HG03039 (cell line): ENCODE measurements at regions not wholly inside any gene's neighbourhood (a gene's known extent, or its start where the extent isn't known, plus 50 kb on each side); places are given as distances from the start of the nearest gene placed in this dataset.

ENCODE experiments used
- ATAC-seq: cut with Tn5 transposase; IDR thresholded peaks from one replicate; pipeline ENCODE4 v1.9.1; 2021; ENCODE audit warnings: mild to moderate bottlenecking, moderate library complexity; ENCODE audit not compliant: unreplicated experiment

- no peak for ATAC-seq
Observed at GRCh38 chr10:121025731-121026130, 174.6 kb downstream of the WDR11 start.

DNA sequence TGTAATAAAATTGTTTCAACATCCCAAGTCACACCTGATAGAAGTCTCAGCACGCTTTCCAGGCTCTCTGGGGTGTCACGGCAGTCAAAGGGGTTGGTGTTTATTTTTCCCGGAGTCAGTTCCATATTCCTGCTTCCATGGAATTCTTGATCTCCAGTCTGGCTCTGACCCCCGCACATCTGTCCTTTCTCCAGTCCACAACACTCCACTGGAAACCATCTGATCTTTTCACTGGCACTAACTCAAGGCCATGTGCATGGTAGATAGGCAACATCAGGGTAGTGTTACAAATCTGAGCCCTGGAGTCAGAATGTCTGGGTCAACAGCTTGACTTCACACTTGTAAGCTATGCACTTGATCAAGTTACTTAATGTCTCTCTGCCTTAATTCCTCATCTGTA lies 176.2 kb downstream of the WDR11 start:
- ATAC-seq, result no peak

DNA sequence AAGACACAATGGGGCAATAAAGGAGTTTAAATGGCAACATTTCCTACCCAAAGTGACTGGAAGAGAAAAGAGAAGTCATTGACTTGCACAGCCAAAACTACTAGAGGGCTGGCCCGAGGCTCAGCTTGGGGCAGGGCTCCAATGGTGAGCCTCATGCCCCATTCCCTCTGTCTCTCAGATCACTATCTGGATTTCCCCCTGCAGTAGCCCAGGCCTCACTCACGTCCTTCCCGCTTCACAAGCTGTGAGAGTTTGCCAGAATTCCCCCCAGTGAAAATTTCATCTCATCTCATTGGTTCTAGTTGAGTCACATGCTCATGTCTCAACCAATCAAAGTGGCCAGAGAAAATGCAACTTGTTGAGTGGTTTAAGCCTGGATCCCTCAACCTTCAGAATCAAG lies 181.3 kb downstream of the WDR11 start:
- ATAC-seq, result no peak

GRCh38 chr10:121033366-121033765 lies 182.2 kb downstream of the WDR11 start:
- no peak for ATAC-seq

DNA sequence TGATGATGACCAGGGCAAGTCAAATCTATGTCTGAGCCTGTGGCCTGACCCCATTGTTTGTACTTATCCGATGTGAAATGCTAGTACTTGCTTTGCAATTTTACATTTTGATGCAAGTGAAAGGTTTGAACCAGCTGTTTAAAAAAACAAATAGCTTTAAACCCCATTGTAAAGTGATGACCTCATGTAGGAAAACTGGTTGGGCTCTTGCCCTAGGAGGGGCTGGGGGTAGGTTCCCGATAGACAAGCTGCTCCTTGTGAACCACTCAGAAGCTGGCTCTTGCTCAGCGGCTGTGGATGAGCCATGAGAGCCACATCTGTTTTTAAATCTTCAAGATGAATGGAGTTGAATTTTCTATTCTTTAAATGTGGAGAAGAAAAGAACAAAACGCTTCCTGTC lies 185.3 kb downstream of the WDR11 start:
- no peak for ATAC-seq

DNA sequence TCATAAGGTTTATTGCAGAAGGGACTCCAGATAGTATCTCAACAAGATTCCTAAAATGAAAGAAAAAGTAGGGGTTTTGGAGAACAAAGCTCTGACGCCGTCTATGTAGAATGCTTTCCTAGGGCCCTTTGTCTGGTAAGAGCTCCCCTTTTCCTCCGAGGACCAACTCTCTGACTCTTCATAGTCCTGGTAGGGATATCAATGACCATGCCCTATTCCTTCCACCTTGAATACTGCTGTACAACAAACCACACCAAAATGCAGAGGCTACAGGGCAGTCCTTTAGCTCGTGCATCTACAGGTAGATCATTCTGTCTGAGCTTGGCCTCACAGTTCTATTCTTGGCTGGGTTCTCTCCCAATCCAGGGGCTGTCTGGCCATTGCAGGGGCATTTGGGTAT lies 190.3 kb downstream of the WDR11 start:
- no peak for ATAC-seq

GRCh38 chr10:121041906-121042305 lies 190.7 kb downstream of the WDR11 start:
- no peak for ATAC-seq

DNA sequence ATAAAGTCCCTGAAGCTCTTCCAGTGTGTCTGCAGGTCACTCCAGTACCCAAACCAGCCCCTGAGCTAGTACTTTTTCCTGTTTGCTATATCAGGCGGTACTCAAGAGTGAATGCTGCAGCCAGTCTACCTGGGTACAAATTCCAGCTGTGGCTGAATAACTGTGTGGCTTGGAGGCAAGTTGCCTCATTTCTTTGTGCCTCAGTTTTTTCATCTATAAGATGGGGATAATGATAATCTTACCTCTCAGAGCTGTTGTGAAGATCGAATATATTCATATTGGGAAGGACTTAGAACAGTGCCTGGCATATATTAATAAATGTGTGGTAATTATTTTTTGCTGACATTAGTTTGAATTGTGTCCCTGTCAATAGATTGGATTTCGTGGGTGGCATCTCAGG lies 191.2 kb downstream of the WDR11 start:
- ATAC-seq, result no peak

GRCh38 chr10:121043124-121043849 lies 192.1 kb downstream of the WDR11 start:
- no peak for ATAC-seq

DNA sequence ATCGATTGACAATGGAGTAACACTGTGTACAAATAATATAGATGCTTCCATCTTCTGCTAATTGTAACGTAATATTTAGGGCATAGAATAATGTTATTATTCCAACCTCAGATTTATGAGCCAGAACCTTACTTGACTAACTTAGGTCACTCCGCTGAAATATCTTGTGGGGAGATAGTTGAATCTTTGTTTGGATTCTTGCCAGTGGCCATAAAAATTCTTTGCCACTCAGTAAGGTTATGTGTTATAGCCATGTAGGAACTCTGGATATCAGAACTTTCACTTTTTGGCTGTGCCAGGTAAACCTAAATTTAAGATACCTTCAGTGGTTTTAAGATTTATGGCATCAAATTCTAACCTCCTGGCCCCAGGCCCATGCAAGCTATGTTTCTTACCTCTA lies 197.6 kb downstream of the WDR11 start:
- no peak for ATAC-seq

DNA sequence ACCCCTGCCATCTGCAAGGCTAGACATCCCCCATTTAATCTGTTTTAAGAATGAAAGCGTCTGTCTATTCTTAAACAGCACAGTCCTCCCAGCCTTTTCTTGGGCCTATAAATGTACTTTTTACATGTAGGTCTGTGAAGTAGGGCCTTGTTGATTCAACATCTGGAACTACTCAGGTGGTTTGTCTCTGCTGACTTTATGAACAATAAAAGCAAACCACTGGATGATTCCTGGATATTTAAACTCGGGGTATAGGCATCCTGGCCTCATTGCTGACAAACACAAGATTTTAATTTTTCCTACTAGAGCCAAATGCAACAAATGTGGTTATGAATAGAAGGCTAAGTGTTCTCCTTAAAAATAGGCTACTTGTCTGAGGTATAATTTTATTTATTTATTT lies 198.3 kb downstream of the WDR11 start:
- ATAC-seq, result no peak

- no peak for ATAC-seq
Observed at GRCh38 chr10:121049923-121050322, 198.8 kb downstream of the WDR11 start.

- no peak for ATAC-seq
Observed at GRCh38 chr10:121051171-121051570, 200.0 kb downstream of the WDR11 start.

- ATAC-seq, result no peak
Observed at GRCh38 chr10:121051696-121052279, 200.6 kb downstream of the WDR11 start.

DNA sequence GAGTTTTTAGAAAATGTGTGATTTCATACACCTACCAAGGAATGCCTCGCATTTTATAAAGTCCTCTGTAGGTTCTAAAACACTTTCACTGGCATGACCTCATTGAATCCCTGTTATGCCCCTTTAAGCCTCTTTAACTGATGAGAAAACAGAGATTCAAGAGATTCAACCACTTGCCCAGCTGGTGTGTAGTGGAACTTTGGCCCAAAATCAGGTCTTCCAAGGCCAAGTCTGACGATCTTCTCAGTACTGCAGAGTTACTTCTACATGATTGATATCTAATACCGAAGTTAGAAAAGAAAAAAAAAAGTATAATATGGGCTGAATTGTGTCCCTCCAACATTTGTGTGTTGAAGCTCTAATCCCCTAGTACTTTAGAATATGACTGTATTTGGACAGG lies 202.0 kb downstream of the WDR11 start:
- no peak for ATAC-seq

GRCh38 chr10:121054874-121055273 lies 203.7 kb downstream of the WDR11 start:
- ATAC-seq, result no peak

DNA sequence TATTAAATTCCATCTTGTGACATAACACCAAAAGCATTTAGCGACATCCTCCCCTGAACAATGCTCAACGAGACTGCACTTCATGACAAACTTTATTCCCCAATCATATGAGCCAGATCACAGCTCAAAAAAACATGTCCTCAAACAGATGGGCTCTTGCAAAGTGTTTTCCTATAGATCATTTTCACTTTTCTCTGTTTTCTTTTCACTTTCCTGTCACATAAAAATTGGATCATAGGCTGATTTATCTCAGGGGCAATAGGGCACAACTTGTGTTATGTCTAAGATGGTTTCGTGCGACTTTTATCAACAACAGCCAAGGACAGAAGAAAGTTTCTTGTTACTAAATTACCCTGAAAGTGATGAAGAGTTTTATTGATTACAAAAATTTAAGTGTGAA lies 206.1 kb downstream of the WDR11 start:
- ATAC-seq, result no peak

DNA sequence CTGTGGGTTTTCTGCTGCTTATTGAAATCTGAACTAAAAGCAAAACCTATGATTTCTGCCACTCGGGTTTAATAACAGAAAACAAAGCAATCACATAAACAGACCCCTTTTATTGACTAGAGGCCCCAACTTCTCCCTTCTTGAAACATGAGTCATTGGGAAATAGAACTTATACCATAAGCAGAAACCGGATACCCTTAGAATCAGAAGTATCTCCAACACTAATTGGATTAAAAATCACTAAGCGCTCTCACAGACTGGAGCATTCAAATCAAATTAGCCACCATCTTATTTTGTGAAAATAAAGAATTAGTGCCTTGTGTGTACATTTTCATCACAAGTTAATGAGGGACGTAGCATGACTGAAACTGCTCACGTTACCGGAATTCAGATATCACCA lies 206.9 kb downstream of the WDR11 start:
- no peak for ATAC-seq

GRCh38 chr10:121059351-121059750 lies 208.2 kb downstream of the WDR11 start:
- ATAC-seq, result no peak

- ATAC-seq, result no peak
Observed at GRCh38 chr10:121062115-121062514, 211.0 kb downstream of the WDR11 start.

DNA sequence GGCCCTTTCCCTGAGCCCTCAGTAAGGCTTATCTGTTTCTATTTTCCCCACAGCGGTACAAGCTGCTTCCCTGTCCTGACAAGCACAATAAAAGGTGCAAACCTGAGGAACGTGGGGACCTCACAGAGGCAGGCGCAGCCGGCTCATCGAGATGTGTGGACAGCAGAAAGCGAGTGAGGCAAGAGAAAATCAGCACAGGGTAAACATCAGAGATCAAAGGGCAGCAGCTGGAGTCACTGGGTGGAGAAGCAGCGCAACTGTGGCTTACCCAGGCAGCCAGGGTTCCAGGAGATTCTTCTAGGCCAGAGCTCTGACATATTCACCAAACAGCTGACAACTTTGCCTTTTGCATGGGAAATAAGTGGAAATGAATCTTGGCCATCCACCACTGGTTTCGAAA lies 212.6 kb downstream of the WDR11 start:
- no peak for ATAC-seq

DNA sequence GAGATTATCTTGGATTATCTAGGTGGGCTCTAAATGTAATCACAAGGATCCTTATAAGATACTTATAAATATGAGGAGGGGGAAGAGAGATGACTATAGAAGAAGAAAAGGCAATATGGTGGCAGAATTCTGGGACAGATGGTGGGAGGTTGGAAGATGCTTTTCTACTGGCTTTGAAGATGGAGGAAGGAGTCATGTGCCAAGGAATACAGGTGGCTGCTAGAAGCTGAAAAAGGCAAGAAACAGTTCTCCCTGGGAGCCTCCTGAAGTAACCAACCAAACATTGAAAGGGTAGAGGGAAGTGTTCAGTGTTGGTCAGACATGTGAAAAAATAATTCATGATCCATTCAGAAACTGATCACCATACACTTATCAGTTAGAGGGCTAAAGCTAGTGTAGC lies 213.3 kb downstream of the WDR11 start:
- no peak for ATAC-seq

DNA sequence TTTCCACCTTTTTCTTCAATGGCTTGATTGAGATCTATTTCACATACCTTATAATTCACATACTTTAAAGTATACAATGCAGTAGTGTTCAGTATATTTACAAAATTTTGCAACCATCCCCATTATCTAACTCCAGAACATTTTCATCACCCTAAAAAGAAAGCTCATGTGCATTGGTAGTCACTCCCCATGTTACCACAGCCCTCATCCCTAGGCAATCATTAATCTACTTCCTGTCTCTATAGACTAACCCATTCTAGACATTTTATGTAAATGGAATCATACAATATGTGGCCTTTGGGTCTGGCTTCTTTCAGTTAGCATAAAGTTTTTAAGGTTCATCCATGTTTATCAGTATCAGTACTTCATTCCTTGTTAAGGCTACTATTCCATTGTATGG lies 214.2 kb downstream of the WDR11 start:
- no peak for ATAC-seq
